Fibroblast of pulmonary artery (primary cell): ENCODE measurements at regions not wholly inside any gene's neighbourhood (a gene's known extent, or its start where the extent isn't known, plus 50 kb on each side); places are given as distances from the start of the nearest gene placed in this dataset.
A peak's percentile ranks its signal among the peaks of the same experiment; 100 is the strongest.

ENCODE experiments used
- DNase-seq: peaks from one replicate; pipeline ENCODE4 v3.0.0-alpha.2; 2010; ENCODE audit warnings: low read depth
- H3K4me3 ChIP-seq: replicated peaks from 2 replicates; pipeline ENCODE4 v1.5.1; 2011; ENCODE audit warnings: low read depth, mild to moderate bottlenecking, control low read depth, low read length, moderate library complexity
- TF ChIP-seq, protein P1 (sequence below): IDR thresholded peaks from 2 replicates; pipeline ENCODE4 v1.5.1; 2011; ENCODE audit warnings: mild to moderate bottlenecking, control low read depth, low read length, inconsistent platforms; ENCODE audit errors: missing control alignments

DNA sequence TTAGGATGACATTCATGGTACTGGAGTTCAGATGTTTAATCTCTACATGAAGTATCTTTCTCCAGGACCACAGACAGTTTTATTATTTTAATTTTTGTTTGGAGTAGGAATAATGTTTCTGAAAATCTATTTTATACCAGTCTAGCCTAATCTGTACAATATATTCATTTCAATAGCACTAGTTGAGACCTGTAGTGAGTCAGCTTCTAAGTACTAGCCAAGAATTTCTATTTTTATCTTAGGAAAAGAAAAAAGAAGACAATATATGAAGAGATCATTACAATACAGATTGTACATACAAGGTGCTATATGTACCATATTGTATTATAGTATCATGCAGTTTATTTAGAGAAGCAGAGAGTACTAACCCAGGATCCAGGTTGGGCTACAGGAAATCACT lies 826.9 kb upstream of the PIK3C3 start:
- no peak overlapping the region for H3K4me3 ChIP-seq
- TF ChIP-seq, protein P1, sequence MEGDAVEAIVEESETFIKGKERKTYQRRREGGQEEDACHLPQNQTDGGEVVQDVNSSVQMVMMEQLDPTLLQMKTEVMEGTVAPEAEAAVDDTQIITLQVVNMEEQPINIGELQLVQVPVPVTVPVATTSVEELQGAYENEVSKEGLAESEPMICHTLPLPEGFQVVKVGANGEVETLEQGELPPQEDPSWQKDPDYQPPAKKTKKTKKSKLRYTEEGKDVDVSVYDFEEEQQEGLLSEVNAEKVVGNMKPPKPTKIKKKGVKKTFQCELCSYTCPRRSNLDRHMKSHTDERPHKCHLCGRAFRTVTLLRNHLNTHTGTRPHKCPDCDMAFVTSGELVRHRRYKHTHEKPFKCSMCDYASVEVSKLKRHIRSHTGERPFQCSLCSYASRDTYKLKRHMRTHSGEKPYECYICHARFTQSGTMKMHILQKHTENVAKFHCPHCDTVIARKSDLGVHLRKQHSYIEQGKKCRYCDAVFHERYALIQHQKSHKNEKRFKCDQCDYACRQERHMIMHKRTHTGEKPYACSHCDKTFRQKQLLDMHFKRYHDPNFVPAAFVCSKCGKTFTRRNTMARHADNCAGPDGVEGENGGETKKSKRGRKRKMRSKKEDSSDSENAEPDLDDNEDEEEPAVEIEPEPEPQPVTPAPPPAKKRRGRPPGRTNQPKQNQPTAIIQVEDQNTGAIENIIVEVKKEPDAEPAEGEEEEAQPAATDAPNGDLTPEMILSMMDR = no peak
- DNase-seq = peak; percentile 26

DNA sequence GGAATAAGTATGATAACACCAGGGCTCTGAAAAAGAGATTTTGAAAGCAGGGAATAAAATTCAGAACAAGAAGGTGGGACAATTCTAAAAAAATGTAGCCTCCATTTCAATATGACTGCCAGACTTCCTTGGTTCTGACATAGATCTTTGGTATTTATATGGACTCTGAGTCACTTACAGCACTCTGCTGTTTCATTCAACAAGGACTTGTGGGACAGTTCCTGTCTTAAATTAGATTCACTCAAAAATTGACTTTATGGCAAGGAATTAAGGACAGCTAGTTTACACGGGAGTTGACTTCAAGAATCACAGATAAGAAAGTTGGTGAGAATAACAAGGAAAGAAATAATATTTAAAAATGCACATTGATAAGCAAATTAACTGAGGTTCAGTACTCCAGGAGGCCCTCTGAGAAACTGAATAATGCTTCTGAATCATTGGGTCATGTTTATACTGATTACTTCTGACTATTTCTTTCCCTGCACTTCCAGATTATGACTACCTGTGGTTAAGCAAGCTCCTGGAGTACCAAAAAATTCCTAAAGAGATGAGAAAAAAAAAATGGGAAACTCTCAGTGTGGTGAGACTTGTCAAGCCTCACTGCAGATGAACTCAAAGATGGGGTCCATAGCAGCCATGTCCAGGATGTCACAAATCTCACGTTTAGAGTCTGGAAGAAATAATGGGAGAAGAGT lies 828.3 kb upstream of the PIK3C3 start:
- peak; percentile 52 for DNase-seq
- H3K4me3 ChIP-seq = no peak overlapping the region
- TF ChIP-seq, protein P1 = no peak

DNA sequence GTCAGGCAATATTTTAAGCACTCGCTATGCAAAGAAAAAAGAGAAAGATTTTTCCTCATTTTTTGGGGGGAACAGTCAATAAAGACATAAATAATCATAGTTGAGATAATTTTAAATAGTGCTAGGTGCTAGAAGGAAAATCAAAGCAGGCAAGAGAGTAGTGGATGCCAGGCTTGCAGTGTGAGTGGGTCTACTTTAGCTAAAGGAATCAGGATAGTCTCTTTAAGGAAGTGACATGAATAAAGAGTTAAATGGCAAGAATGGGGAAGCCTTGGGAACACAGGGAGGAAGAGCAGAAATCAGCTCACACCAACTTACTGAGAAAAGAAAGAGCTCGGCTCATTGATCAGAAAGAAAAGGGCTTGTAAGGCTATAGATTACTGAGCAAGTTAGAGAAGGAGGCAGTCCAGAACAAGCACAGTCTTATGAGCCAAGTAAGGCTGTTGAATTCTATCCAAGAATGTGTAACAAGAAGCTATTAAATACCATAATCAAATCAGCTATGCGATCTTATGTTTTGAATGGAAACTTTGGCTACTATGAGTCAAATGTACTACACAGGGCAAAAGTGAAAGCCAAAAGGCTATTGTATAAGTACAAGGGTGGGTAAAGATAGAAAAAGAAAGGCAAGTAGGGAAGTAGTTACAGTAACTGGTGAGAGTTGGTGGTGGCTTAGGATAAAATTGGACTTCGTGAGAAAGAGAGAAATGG lies 833.8 kb upstream of the PIK3C3 start:
- H3K4me3 ChIP-seq = no peak overlapping the region
- TF ChIP-seq, protein P1 = no peak
- DNase-seq = peak; percentile 81

DNA sequence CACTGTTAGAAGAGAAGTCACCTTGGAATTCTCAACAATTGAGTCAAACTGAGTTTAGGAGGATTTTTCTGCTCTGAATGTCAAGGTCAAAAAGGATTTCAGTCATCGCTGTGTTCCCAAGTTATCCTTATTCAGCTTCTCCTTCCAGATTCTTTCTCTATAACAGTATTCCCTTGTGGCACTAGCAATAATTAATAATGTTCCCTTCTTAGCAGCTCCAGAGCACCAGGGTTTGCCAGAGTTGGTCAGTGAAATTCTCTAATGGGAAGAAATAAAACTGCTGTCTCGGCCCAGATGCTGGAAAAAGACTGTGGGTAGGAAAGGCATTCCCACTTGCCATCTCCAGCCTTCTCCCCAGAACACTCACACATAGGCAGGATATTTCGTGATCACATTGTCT lies 836.0 kb upstream of the PIK3C3 start:
- H3K4me3 ChIP-seq = no peak overlapping the region
- DNase-seq = no peak
- TF ChIP-seq, protein P1 = no peak

DNA sequence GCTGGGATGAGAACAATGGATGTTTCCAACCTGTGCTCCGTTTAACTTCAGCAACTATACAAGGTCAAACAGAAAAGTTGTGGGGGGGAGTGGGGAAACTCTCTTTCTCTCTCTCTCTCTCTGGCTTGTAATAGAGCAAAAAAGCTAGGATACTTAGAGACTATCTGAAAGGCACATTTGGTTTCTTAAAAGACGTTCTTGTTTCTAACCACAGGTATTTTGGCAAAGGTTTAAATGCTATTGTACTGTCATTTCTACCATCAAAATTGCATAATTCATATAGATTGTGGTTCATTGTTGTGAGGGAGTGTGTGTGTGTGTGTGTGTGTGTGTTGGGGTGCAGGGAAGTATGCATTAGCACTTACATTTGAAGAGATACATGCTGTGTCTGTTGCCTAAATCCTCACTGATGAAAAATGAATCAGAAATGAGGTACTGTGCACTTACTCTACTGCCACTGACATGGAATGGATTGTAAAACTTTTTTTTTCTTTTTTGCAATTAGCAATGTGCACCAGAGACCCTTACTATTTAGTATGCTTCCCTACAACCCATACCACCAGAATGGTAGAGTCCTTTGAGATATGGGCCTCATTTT lies 841.0 kb upstream of the PIK3C3 start:
- H3K4me3 ChIP-seq = no peak overlapping the region
- peak; percentile 93 for DNase-seq
- TF ChIP-seq, protein P1 = no peak

DNA sequence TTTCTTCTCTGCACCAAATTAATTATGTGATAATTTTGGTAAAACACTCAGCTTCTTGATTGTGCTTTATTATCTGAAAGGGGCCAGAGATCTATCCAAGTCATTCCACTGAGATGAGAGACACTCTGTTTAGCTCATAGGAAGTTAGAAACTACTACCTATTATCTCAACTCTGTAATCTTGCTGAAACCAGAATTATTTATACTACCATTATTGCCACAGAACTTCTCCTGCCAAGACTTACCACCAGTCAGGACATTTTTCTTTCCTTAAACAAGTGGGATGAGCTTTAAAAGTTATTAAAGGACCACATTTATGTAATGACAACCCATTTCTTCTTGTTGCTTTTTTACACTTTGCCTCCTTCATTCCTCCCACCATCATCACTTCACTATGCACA lies 855.6 kb upstream of the PIK3C3 start:
- TF ChIP-seq, protein P1 = no peak

DNA sequence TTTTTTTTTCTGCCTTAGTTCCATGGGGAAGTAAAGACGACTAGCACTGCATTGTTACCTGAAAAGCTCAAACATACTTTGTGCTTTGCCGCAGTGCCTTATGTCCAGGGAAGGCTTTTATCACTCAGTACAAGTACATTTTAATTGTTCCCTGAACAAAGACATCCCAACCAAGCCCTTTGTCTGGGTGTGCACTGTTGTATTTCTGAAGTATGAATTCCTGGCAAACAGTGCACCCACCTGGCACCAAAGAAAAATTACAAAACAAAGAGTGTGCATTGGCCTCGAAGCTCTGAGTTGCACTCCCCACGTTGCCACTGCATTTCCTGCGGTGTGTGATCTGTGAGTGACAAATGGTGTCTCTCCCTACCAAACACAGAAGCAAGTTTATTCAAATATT lies 858.5 kb upstream of the PIK3C3 start:
- no peak overlapping the region for H3K4me3 ChIP-seq
- peak; percentile 79 for DNase-seq
- TF ChIP-seq, protein P1 = peak; percentile 39

More for the DNA sequence above, 855.6 kb upstream of the PIK3C3 start:
- no peak for DNase-seq
- H3K4me3 ChIP-seq = no peak overlapping the region
